DMS53 (cell line): ENCODE measurements at regions not wholly inside any gene's neighbourhood (a gene's known extent, or its start where the extent isn't known, plus 50 kb on each side); places are given as distances from the start of the nearest gene placed in this dataset.
"Not testable (repeated sequence)": the region's sequence is repeated elsewhere in the genome, so short reads cannot be mapped to it uniquely, and the experiment has no call there.

ENCODE experiments used
- DNase-seq: peaks from one replicate; lab custom pipeline; 2025; lab: John Stamatoyannopoulos, UW

GRCh38 chr16:26505496-26505895 lies 561.2 kb upstream of the C16orf82 start:
- no peak for DNase-seq

GRCh38 chr16:26508946-26509345 lies 557.8 kb upstream of the C16orf82 start:
- not testable (repeated sequence) for DNase-seq

- no peak for DNase-seq
Measured at GRCh38 chr16:26510924-26511323, 555.8 kb upstream of the C16orf82 start.

DNA sequence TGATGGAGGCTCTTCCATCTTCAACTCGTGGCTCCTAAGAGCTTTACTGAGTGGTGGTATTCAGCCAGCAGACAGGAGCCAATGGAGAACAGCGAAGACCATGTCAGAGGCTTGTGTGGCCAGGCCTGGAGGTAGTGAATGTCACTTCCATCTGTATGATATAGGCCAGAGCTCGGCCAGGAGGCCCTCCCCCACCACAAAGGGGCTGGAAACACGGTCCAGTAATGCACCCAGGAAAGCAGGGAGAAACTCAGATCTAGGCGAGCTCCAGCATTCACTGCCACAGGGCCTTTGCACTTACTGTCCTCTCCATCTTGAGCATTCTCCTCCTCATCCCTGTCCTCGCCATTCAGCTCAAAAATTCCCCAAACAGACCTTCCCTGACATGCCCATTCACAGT lies 555.3 kb upstream of the C16orf82 start:
- no peak for DNase-seq

- DNase-seq = no peak
Measured at GRCh38 chr16:26521626-26522025, 545.1 kb upstream of the C16orf82 start.

GRCh38 chr16:26524281-26524680 lies 542.4 kb upstream of the C16orf82 start:
- no peak for DNase-seq

GRCh38 chr16:26524846-26525245 lies 541.9 kb upstream of the C16orf82 start:
- DNase-seq = no peak

DNA sequence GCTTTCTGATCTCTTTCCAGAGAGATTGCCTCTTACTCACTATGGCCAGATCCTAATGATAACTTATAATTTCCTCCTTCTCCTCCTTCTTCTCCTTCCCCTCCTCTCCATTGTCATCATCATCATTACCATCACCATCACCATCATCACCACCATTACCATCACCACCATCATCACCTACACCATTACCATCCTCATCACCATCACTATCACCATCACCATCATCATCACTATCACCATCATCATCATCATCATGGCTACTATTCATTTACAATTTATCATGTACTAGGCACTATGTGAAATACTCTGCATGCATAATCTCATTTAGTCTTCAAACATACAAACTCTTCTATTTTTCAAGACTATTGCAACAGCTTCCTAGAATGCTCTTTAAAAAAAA lies 540.9 kb upstream of the C16orf82 start:
- no peak for DNase-seq

DNA sequence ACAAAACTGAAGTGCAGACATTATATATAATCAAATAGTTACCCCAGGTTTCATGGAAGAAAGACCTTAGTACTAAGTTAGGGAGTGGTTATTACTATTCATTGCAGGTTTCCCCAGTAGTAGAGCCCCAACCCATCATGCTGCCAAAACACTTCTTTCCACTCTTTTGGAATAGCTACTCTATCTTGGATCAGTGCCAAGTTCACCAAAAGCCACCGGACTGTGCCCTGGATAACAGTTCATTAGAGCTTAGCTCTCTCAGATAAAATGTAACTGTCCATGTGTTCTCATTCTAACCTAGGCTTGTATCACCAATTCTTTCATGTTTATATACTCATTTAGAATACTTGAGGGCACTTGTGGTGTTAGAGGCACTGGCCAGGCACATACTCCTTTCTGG lies 540.1 kb upstream of the C16orf82 start:
- no peak for DNase-seq

DNA sequence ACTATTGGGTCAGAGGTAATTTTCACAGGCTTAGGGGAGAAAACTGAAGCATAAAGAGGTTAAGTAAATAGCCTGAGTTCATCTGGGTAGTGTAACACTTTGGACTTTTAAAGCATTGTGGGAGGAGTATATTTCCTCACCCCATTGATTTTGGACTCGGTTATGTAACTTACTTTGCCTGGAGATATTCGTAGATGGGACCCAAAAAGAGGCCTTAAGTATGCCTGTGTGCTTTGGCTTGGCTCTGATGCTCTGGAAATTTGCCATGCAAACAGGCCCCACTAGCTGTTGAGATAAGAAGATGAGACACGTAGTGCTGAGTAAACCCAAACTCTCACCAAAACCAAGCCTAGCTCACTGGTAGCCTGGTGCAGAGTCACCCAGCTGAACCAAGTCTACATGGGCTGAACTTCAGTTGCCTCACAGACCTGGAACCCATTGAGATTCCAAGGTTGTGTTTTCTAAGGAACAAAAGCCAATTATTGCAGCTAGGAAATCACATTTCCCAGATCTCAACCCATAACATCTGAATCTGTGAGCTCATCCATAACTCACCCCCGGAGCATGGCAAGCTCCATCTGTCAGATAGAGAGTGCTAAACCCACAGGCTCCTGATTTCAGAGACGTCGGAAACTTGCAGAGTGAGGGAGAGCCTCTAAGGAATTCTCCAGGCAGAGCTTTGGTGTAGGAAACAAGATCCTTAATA lies 536.0 kb upstream of the C16orf82 start:
- no peak for DNase-seq

- no peak for DNase-seq
Measured at GRCh38 chr16:26531290-26531730, 535.4 kb upstream of the C16orf82 start.

DNA sequence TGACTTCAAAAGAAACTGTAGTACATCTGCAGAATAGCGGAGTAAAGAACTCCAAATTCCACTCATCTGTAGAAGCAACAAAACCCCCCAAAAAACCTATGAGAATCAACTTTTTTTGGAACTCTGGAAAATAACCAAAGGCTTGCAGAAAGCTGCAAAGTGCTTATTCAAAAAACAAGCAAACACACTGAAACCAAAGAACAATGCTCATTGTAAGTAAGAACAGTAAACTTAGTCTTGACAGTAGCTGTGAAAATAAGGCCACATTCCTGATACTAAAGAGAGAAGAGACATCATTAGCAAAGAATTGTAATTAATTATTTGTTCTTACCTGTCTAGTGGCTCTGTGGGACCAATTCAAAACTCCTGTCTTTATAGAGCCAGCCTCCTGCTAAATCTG lies 534.3 kb upstream of the C16orf82 start:
- no peak for DNase-seq

DNA sequence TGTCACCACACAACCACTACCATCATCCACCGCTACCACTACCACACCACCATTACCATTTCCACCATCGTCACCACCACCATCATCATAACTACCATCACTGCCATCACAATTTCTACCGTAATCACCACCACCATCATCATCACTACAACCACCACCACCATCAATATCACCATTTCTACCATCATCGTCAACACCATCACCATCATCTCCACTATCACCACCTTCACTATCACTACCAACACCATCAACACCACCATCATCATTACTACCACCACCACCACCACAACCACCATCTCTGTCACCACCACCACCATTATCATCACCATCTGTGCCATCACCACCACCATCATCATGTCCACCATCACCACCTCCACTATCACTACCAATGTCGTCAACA lies 524.5 kb upstream of the C16orf82 start:
- no peak for DNase-seq

- DNase-seq = no peak
Measured at GRCh38 chr16:26546573-26546972, 520.2 kb upstream of the C16orf82 start.

DNA sequence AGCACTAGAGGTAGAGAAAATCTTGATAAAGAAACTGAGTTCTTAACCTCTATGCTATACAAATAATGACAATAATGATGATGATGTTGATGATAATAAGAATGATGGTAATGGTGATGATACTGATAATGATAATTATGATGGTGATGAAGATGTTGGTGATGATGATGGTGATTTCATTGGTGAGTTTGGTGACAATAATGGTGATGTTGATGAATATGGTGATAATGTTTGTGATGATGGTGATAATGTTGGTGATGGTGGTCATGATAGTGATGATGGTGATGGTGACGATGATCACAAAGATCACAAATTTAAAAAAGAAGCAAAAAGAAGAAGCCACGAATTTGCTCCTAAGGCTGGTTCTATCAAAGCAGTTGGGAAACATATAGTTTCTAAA lies 519.0 kb upstream of the C16orf82 start:
- DNase-seq = no peak

DNA sequence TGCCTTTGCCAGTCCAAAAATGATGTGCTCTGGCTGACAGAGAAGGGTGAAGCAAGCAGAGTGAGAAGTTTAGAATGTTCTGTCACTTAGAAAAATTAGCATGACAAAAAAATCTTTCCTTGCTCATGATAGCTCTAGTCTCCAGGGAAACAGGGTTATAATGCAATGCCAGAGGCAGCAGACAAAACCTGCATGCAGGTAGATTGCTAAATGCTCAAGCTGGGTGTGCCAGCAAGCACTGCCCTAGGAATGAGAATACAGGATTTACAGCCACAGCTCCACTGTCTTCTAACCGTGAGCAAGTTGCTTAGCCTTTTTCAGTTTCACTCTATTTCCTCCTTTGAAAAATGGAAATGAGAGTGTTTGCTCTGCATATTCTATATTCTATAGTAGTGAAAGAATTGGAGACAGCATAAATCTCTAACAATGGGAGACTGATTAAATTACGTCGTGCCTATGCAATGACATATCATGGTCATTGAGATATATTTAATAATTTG lies 516.6 kb upstream of the C16orf82 start:
- DNase-seq = no peak

- no peak for DNase-seq
Measured at GRCh38 chr16:26554030-26554429, 512.7 kb upstream of the C16orf82 start.

- no peak for DNase-seq
Measured at GRCh38 chr16:26561303-26561702, 505.4 kb upstream of the C16orf82 start.

- DNase-seq = no peak
Measured at GRCh38 chr16:26563018-26563417, 503.7 kb upstream of the C16orf82 start.

DNA sequence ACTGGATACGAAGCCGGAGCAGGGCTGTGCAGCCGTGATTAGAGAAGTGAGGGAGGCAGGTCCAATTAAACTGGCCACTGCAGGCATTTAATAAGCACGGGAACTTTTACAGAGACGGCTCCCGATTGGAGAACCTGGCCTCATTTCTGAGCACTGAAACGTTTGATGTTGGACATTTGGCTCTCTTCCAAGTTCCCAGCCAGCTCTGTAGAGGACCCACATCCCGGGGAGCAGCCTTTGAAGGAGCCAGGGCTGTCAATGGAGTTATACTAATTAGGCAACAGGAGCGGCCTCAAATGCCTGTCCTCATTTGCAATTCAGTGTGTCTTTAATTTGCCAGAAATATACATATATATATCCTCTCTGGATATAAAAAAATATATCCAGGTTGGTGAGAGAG lies 499.4 kb upstream of the C16orf82 start:
- DNase-seq = no peak

- DNase-seq = peak; percentile 10
Measured at GRCh38 chr16:26569793-26570192, 496.9 kb upstream of the C16orf82 start.

- no peak for DNase-seq
Measured at GRCh38 chr16:26578748-26579147, 488.0 kb upstream of the C16orf82 start.

- DNase-seq = no peak
Measured at GRCh38 chr16:26583803-26584202, 482.9 kb upstream of the C16orf82 start.

- DNase-seq = no peak
Measured at GRCh38 chr16:26593700-26594099, 473.0 kb upstream of the C16orf82 start.
